ENCODE measurements at regions not wholly inside any gene's neighbourhood (a gene's known extent, or its start where the extent isn't known, plus 50 kb on each side); places are given as distances from the start of the nearest gene placed in this dataset.

GRCh38 chr19:31659897-31660210, 310.6 kb upstream of the TSHZ3 start:
- Histone ChIP-seq H3K4me1 (ENCODE audit: insufficient read depth, low read length, poor library complexity, severe bottlenecking) (no peaks in the 10 kb centered on the region), H3K27ac (ENCODE audit: low read depth, low read length, poor library complexity, severe bottlenecking) (no peak overlapping the region), H3K79me2 (ENCODE audit: insufficient read depth, low read depth, low read length) (no peaks in the 10 kb centered on the region), H3K4me2 (ENCODE audit: low read length) (no peak overlapping the region), H3K36me3 (ENCODE audit: insufficient read depth, low read length) (no peaks in the 10 kb centered on the region), H3K4me3 (ENCODE audit: low read depth, low read length, poor library complexity, severe bottlenecking) (no peak overlapping the region), H3K9me3 (ENCODE audit: low read length) (no peaks in the 10 kb centered on the region), H3K9me2 (ENCODE audit: insufficient read depth, low read length) (no peaks in the 10 kb centered on the region), H4K20me1 (ENCODE audit: insufficient read depth, low read length) (no peaks in the 10 kb centered on the region), H2AFZ (ENCODE audit: low read length) (no peak overlapping the region)
- CTCF ChIA-PET (ENCODE audit: unreplicated experiment), result no interaction called here
- BruUV-seq (replicated peaks), result no TSS peak
- TF ChIP-seq, protein P1, sequence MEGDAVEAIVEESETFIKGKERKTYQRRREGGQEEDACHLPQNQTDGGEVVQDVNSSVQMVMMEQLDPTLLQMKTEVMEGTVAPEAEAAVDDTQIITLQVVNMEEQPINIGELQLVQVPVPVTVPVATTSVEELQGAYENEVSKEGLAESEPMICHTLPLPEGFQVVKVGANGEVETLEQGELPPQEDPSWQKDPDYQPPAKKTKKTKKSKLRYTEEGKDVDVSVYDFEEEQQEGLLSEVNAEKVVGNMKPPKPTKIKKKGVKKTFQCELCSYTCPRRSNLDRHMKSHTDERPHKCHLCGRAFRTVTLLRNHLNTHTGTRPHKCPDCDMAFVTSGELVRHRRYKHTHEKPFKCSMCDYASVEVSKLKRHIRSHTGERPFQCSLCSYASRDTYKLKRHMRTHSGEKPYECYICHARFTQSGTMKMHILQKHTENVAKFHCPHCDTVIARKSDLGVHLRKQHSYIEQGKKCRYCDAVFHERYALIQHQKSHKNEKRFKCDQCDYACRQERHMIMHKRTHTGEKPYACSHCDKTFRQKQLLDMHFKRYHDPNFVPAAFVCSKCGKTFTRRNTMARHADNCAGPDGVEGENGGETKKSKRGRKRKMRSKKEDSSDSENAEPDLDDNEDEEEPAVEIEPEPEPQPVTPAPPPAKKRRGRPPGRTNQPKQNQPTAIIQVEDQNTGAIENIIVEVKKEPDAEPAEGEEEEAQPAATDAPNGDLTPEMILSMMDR (conservative IDR thresholded peaks at IDR 0.05; ENCODE audit: low read length), result no peak
- no peak for TF ChIP-seq EZH2phosphoT487 (IDR thresholded peaks at IDR 0.05; ENCODE audit: borderline replicate concordance, low read depth, low read length)
- DNase-seq (ENCODE audit: low spot score), result no peak
- POLR2A ChIA-PET, result no interaction called here
- intact Hi-C loops (cut with micrococcal nuclease; ENCODE audit: unreplicated experiment), result no loop called here

- intact Hi-C loops (cut with micrococcal nuclease; ENCODE audit: unreplicated experiment), result no loop called here
- Histone ChIP-seq H3K27ac (ENCODE audit: low read depth, low read length, poor library complexity, severe bottlenecking) (no peak overlapping the region), H3K4me1 (ENCODE audit: insufficient read depth, low read length, poor library complexity, severe bottlenecking) (no peaks in the 10 kb centered on the region), H3K9me2 (ENCODE audit: insufficient read depth, low read length) (no peaks in the 10 kb centered on the region), H3K4me2 (ENCODE audit: low read length) (no peak overlapping the region), H2AFZ (ENCODE audit: low read length) (no peak overlapping the region), H3K36me3 (ENCODE audit: insufficient read depth, low read length) (no peaks in the 10 kb centered on the region), H3K4me3 (ENCODE audit: low read depth, low read length, poor library complexity, severe bottlenecking) (no peak overlapping the region), H3K9me3 (ENCODE audit: low read length) (no peaks in the 10 kb centered on the region), H3K79me2 (ENCODE audit: insufficient read depth, low read depth, low read length) (no peaks in the 10 kb centered on the region), H4K20me1 (ENCODE audit: insufficient read depth, low read length) (no peaks in the 10 kb centered on the region)
- no TSS peak for BruUV-seq (replicated peaks)
- CTCF ChIA-PET (ENCODE audit: unreplicated experiment), result no interaction called here
- POLR2A ChIA-PET, result no interaction called here
- no peak for TF ChIP-seq EZH2phosphoT487 (IDR thresholded peaks at IDR 0.05; ENCODE audit: borderline replicate concordance, low read depth, low read length)
- TF ChIP-seq, protein P1 (conservative IDR thresholded peaks at IDR 0.05; ENCODE audit: low read length), result no peak
- no peak for DNase-seq (ENCODE audit: low spot score)
These were observed 314.9 kb upstream of the TSHZ3 start for GRCh38 chr19:31664096-31664495.

GRCh38 chr19:31664997-31665396, 315.8 kb upstream of the TSHZ3 start:
- H3K4me2 ChIP-seq (ENCODE audit: low read length), result no peak overlapping the region
- DNase-seq (ENCODE audit: low spot score), result no peak
- no peaks in the 10 kb centered on the region for H3K79me2 ChIP-seq (ENCODE audit: insufficient read depth, low read depth, low read length)
- ChIA-PET CTCF (ENCODE audit: unreplicated experiment) (no interaction called here), POLR2A (interaction anchor here (0.6 kb wide), 1 partner anchor 14 kb away, joined by 3 read pairs; no protein-coding TSS in a partner anchor)
- no peak overlapping the region for H3K27ac ChIP-seq (ENCODE audit: low read depth, low read length, poor library complexity, severe bottlenecking)
- H3K4me3 ChIP-seq (ENCODE audit: low read depth, low read length, poor library complexity, severe bottlenecking), result no peak overlapping the region
- no peaks in the 10 kb centered on the region for H3K9me2 ChIP-seq (ENCODE audit: insufficient read depth, low read length)
- H3K36me3 ChIP-seq (ENCODE audit: insufficient read depth, low read length), result no peaks in the 10 kb centered on the region
- no peak for TF ChIP-seq EZH2phosphoT487 (IDR thresholded peaks at IDR 0.05; ENCODE audit: borderline replicate concordance, low read depth, low read length)
- TF ChIP-seq, protein P1 (conservative IDR thresholded peaks at IDR 0.05; ENCODE audit: low read length), result no peak
- H2AFZ ChIP-seq (ENCODE audit: low read length), result no peak overlapping the region
- intact Hi-C loops (cut with micrococcal nuclease; ENCODE audit: unreplicated experiment), result no loop called here
- no TSS peak for BruUV-seq (replicated peaks)
- H3K4me1 ChIP-seq (ENCODE audit: insufficient read depth, low read length, poor library complexity, severe bottlenecking), result no peaks in the 10 kb centered on the region
- H4K20me1 ChIP-seq (ENCODE audit: insufficient read depth, low read length), result no peaks in the 10 kb centered on the region
- no peaks in the 10 kb centered on the region for H3K9me3 ChIP-seq (ENCODE audit: low read length)
